HCT116 (cell line): ENCODE measurements at regions not wholly inside any gene's neighbourhood (a gene's known extent, or its start where the extent isn't known, plus 50 kb on each side); places are given as distances from the start of the nearest gene placed in this dataset.

ENCODE experiments used
- ATAC-seq: fragments of 200-7000 bp; cut with Tn5 transposase; 2 replicates; pipeline ENCODE4 v1.9.1; 2020; ENCODE audit warnings: mild to moderate bottlenecking, moderate library complexity
- BruUV-seq: library from RNA; stranded (reverse); fragments of 400-500 nt; replicated peaks from 2 replicates; lab custom pipeline; 2021; lab: Mats Ljungman, UMichigan
- CTCF ChIA-PET: fragments of 300-600 bp; sonication (Branson Sonifier 250); formaldehyde crosslinking; loops from one replicate; lab custom pipeline; 2021; ENCODE audit warnings: antibody characterized with exemption; lab: Charles Lee
- POLR2A ChIA-PET: fragments of 300-600, 350-600 bp; sonication (Branson Sonifier 250); formaldehyde crosslinking; loops from one replicate; lab custom pipeline; 2021; ENCODE audit warnings: antibody characterized with exemption; lab: Charles Lee
- RAD21 ChIA-PET, 2 experiments: fragments of 300-600 bp; sonication (Branson Sonifier 250); formaldehyde crosslinking; loops; one replicate each; lab custom pipeline; 2023; ENCODE audit warnings: low total read pairs in 2 of 2; ENCODE audit not compliant: uncharacterized antibody in 2 of 2, unreplicated experiment in 2 of 2, low non-redundant PET in 1 of 2; lab: Charles Lee
- DNase-seq: peaks from one replicate; pipeline ENCODE4 v3.0.0-alpha.2; 2010; ENCODE audit warnings: low read depth, low spot score
- H2AFZ ChIP-seq: fragments of 200-600 bp; shearing (Covaris generic), sonication (generic); 2 replicates; pipeline ENCODE4 v1.6.1; 2017; ENCODE audit warnings: low read depth, mixed run types, mixed read lengths, antibody characterized with exemption, low read length; ENCODE audit not compliant: poor library complexity, severe bottlenecking
- H3K27ac ChIP-seq: 2 replicates; pipeline ENCODE4 v1.5.1; 2012; ENCODE audit warnings: low read depth, low read length
- H3K27me3 ChIP-seq: fragments of 200-600 bp; sonication (generic); 2 replicates; pipeline ENCODE4 v1.6.1; 2016; ENCODE audit warnings: mixed run types, low read length, mixed read lengths; ENCODE audit not compliant: insufficient read depth
- H3K36me3 ChIP-seq, 2 experiments: fragments of 200-500 bp in 1 of 2; fragments of 200-600 bp in 1 of 2; sonication (Bioruptor generic) in 1 of 2; sonication (generic) in 1 of 2; 2 replicates each; pipeline versions ENCODE4 v1.5.1 to v1.6.1; 2014 to 2016; ENCODE audit warnings: low read length in 2 of 2, inconsistent platforms in 1 of 2, mixed read lengths in 1 of 2, mixed run types in 1 of 2; ENCODE audit not compliant: insufficient read depth in 2 of 2, control insufficient read depth in 1 of 2
- H3K4me1 ChIP-seq, 2 experiments: fragments of 200-600 bp in 1 of 2; sonication (generic) in 1 of 2; 2 replicates each; pipeline versions ENCODE4 v1.5.1 to v1.6.1; 2012 to 2017; ENCODE audit warnings: low read length in 2 of 2, inconsistent platforms in 1 of 2, mild to moderate bottlenecking in 1 of 2, mixed read lengths in 1 of 2, mixed run types in 1 of 2, moderate library complexity in 1 of 2; ENCODE audit not compliant: insufficient read depth in 2 of 2, control insufficient read depth in 1 of 2
- H3K4me2 ChIP-seq: fragments of 200-600 bp; sonication (generic); 2 replicates; pipeline ENCODE4 v1.6.1; 2017; ENCODE audit warnings: mixed run types, low read length, mixed read lengths
- H3K4me3 ChIP-seq, 2 experiments: fragments of 200-600 bp in 1 of 2; sonication (generic) in 1 of 2; replicated peaks in 1 of 2; 2 replicates each; pipeline ENCODE4 v1.5.1; 2011 to 2016; ENCODE audit warnings: low read length in 2 of 2, control low read depth in 1 of 2, low read depth in 1 of 2, mild to moderate bottlenecking in 1 of 2, mixed read lengths in 1 of 2, mixed run types in 1 of 2
- H3K79me2 ChIP-seq: fragments of 200-600 bp; sonication (generic); 2 replicates; pipeline ENCODE4 v1.6.1; 2017; ENCODE audit warnings: mild to moderate bottlenecking, mixed run types, low read length, moderate library complexity, mixed read lengths; ENCODE audit not compliant: insufficient read depth
- H3K9ac ChIP-seq: fragments of 200-600 bp; sonication (generic); 2 replicates; pipeline ENCODE4 v1.6.1; 2016; ENCODE audit warnings: low read length, mixed read lengths
- H3K9me2 ChIP-seq: fragments of 200-600 bp; sonication (generic), shearing (Covaris generic); 2 replicates; pipeline ENCODE4 v1.6.1; 2017; ENCODE audit warnings: mixed run types, mild to moderate bottlenecking, moderate library complexity; ENCODE audit not compliant: insufficient read depth
- H3K9me3 ChIP-seq, 2 experiments: fragments of 200-500 bp in 1 of 2; fragments of 200-600 bp in 1 of 2; sonication (Bioruptor generic) in 1 of 2; sonication (generic) in 1 of 2; 2 replicates each; pipeline ENCODE4 v1.6.1; 2014 to 2017; ENCODE audit warnings: low read length in 2 of 2, mixed read lengths in 2 of 2, inconsistent platforms in 1 of 2, low read depth in 1 of 2, mild to moderate bottlenecking in 1 of 2, mixed run types in 1 of 2, moderate library complexity in 1 of 2; ENCODE audit not compliant: control insufficient read depth in 1 of 2, insufficient read depth in 1 of 2
- H4K20me1 ChIP-seq: fragments of 200-600 bp; sonication (generic), shearing (Covaris generic); 2 replicates; pipeline ENCODE4 v1.6.1; 2017; ENCODE audit warnings: mixed run types, mild to moderate bottlenecking, moderate library complexity; ENCODE audit not compliant: insufficient read depth
- CTCF ChIP-seq, 3 experiments: fragments of 200-600 bp in 1 of 3; sonication (generic) in 1 of 3; IDR thresholded peaks in 2 of 3; conservative IDR thresholded peaks in 1 of 3; 2 replicates each; pipeline ENCODE4 v1.5.1; 2012 to 2017; ENCODE audit warnings: low read depth in 2 of 3, low read length in 2 of 3, antibody characterized with exemption in 1 of 3, borderline replicate concordance in 1 of 3, control low read depth in 1 of 3, mild to moderate bottlenecking in 1 of 3, mixed read lengths in 1 of 3, mixed run types in 1 of 3, moderate library complexity in 1 of 3; ENCODE audit not compliant: insufficient read depth in 1 of 3
- ELF1 ChIP-seq: IDR thresholded peaks from 2 replicates; pipeline ENCODE4 v1.6.1; 2012; ENCODE audit warnings: low read depth, borderline replicate concordance
- EZH2 ChIP-seq: fragments of 200-600 bp; sonication (generic); IDR thresholded peaks from 2 replicates; pipeline ENCODE4 v1.6.1; 2017; ENCODE audit warnings: antibody characterized with exemption, mixed run types
- POLR2AphosphoS5 ChIP-seq: IDR thresholded peaks from 2 replicates; pipeline ENCODE4 v1.6.1; 2011; ENCODE audit warnings: mild to moderate bottlenecking, low read depth, low read length, moderate library complexity
- RAD21 ChIP-seq: IDR thresholded peaks from 2 replicates; pipeline ENCODE4 v1.6.1; 2012; ENCODE audit warnings: low read depth, mild to moderate bottlenecking
- SIN3A ChIP-seq: IDR thresholded peaks from 2 replicates; pipeline ENCODE4 v1.6.1; 2012; ENCODE audit warnings: low read depth
- ZFX ChIP-seq: fragments of 450-650 bp; IDR thresholded peaks from 2 replicates; pipeline ENCODE4 v1.6.1; 2017
- intact Hi-C: fragments of 100-400 bp; cut with micrococcal nuclease; formaldehyde crosslinking; loops from 2 replicates; pipeline ENCODE4 v1.10.0; 2022

DNA sequence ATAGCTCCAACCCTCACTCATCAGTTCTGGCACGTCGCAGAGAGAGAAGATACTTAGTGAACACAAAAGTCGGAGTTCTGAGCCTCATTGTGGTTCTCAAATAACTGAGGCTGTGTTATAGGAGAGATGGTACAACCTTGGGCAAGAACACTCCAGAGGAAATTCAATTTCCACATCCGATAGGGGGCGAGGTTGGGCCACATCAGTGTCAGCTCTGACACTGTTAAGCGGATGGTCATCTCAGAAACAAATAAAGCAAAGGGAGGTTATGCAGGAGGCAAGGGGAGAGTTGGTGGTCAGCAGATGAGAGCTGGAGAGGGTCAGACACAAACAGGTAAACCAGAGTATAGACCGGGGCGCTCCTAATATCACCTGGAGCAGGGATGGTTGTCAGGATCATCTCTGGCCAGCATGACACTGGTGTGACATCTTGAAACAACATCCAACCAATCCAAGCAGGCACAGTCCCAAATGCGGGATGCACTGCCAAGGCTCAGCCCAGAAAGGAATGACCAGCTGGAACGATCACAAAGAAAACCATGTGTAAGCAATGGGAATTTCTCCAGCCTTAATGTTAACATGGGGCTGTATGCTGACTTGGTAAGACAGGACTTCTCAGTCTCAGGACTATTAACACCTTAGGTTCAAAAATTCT, 331.8 kb downstream of the HACE1 start:
- no peak overlapping the region for H3K9ac ChIP-seq
- H3K27me3 ChIP-seq, result no peaks in the 10 kb centered on the region
- no peak overlapping the region for H3K27ac ChIP-seq
- no peak overlapping the region for H3K4me2 ChIP-seq
- DNase-seq (no peak), ATAC-seq (peak; percentile 78)
- no peak overlapping the region for H3K4me3 ChIP-seq
- intact Hi-C loops, result loop anchor here (2.0 to 10.0 kb wide), 3 partner anchors 203 to 1673 kb away; no protein-coding TSS in a partner anchor
- H3K79me2 ChIP-seq, result no peaks in the 10 kb centered on the region
- POLR2A ChIA-PET, result no interaction called here
- H4K20me1 ChIP-seq, result no peaks in the 10 kb centered on the region
- CTCF ChIA-PET, result interaction anchor here (0.6 to 2.8 kb wide), 2 partner anchors 11 to 730 kb away, joined by 4 to 7 read pairs; no protein-coding TSS in a partner anchor
- TF ChIP-seq CTCF (IDR thresholded peaks at IDR 0.05 in 2 of 3, conservative IDR thresholded peaks at IDR 0.05 in 1 of 3; ENCODE audit: borderline replicate concordance in 1 of 3, insufficient read depth in 1 of 3, low read depth in 2 of 3, low read length in 2 of 3) (peak; percentile 21 to 52 (median 52); a peak in 5 of 6 replicates), RAD21 (peak; percentile 45; the same call in 1 of the 2 replicates), SIN3A (no peak)
- H3K9me3 ChIP-seq, result no peaks in the 10 kb centered on the region
- H2AFZ ChIP-seq, result no peak overlapping the region
- BruUV-seq, result no TSS peak
- H3K9me2 ChIP-seq, result no peaks in the 10 kb centered on the region
- RAD21 ChIA-PET, result no interaction called here
- H3K4me1 ChIP-seq, result no peaks in the 10 kb centered on the region
- H3K36me3 ChIP-seq, result no peaks in the 10 kb centered on the region

GRCh38 chr6:104527311-104527710, 332.4 kb downstream of the HACE1 start:
- POLR2A ChIA-PET, result no interaction called here
- no TSS peak for BruUV-seq

More at GRCh38 chr6:104527311-104527710, 332.4 kb downstream of the HACE1 start:
- H3K9me2 ChIP-seq, result no peaks in the 10 kb centered on the region
- no peaks in the 10 kb centered on the region for H3K79me2 ChIP-seq
- H2AFZ ChIP-seq, result no peak overlapping the region
- H3K27ac ChIP-seq, result no peak overlapping the region
- TF ChIP-seq POLR2AphosphoS5 (no peak), ZFX (no peak), EZH2 (no peak), ELF1 (no peak)
- ATAC-seq, result no peak
- no peaks in the 10 kb centered on the region for H4K20me1 ChIP-seq
- H3K4me2 ChIP-seq, result no peak overlapping the region
- H3K36me3 ChIP-seq, result no peaks in the 10 kb centered on the region
- no peak for DNase-seq
- no peaks in the 10 kb centered on the region for H3K27me3 ChIP-seq
- no peak overlapping the region for H3K9ac ChIP-seq
- intact Hi-C loops, result loop anchor here (2.0 to 10.0 kb wide), 3 partner anchors 203 to 1673 kb away; no protein-coding TSS in a partner anchor
- no peaks in the 10 kb centered on the region for H3K9me3 ChIP-seq
- H3K4me1 ChIP-seq, result no peaks in the 10 kb centered on the region
- H3K4me3 ChIP-seq, result no peak overlapping the region
- RAD21 ChIA-PET, result no interaction called here
- CTCF ChIA-PET, result interaction anchor here (2.8 kb wide), 1 partner anchor 12 kb away, joined by 7 read pairs; no protein-coding TSS in a partner anchor
